RCC 7860 (cell line): ENCODE measurements at regions not wholly inside any gene's neighbourhood (a gene's known extent, or its start where the extent isn't known, plus 50 kb on each side); places are given as distances from the start of the nearest gene placed in this dataset.
"Not testable (repeated sequence)": the region's sequence is repeated elsewhere in the genome, so short reads cannot be mapped to it uniquely, and the experiment has no call there.

Experiments
- DNase-seq: peaks from one replicate; pipeline ENCODE4 v3.0.0-alpha.2; 2015; ENCODE audit warnings: low spot score
- FAIRE-seq: peaks from 2 replicates; lab custom pipeline; 2012; peaks lifted over from hg19 to GRCh38; lab: Jason Lieb, UNC

GRCh38 chr1:241447031-241447644 lies 72.4 kb downstream of the FH start:
- no peak for FAIRE-seq
- no peak for DNase-seq

DNA sequence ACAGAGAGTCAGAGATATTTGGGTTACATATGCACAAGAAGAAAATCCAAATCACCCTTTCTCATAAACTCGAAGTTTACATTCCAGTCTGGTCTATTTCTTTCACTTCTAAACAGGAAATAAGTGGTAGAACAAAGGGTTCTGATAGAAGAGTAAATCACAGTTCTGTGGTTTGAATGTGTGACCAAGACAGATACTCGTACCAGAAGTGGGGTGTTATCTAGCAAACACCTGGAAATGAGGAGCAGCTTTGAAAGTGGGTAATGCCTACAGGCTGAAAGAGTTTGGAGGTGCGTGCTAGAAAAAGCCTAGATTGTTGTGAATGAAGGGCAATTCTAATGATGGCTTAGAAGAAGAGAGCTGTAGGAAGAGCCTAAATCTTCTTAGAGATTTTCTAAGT lies 74.7 kb downstream of the FH start:
- FAIRE-seq (no peak), DNase-seq (no peak)

DNA sequence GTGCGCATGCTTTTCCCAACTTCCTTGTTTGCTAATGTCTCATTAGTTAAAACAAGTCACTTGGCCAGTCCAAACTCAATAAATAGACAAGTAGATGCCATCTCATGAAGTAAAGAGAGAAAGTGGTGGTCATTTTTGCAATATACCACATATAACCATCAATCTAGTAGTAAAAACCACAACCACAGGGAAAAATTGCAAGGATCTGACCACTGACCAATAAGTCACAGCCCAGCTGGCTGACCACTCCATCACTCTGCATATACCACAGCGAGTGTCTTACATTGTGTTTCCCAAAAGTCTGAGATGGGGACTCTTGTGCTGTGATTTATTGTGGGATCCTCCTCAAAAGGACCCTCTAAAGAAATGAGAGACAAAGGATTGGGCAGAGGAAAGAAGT lies 76.0 kb downstream of the FH start:
- FAIRE-seq (no peak), DNase-seq (no peak)

DNA sequence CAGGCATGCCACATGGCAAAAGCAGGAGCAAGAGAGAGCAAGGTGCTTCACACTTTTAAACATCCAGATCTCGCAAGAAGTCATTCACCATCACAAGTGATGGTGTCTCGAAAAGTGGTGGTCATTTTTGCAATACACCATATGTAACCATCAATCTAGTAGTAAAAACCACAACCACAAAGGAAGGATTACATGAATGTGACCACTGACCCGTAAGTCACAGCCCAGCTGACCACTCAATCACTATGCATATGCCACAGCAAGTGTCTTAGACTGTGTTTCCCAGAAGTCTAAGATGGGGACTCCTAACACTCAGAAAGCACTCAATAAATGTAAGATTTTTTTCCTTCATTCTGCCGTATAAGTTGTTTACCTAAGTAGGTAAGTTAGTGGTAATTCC lies 76.9 kb downstream of the FH start:
- no peak for DNase-seq
- no peak for FAIRE-seq

GRCh38 chr1:241440904-241441303 lies 78.7 kb downstream of the FH start:
- no peak for DNase-seq
- no peak for FAIRE-seq

GRCh38 chr1:241438686-241439085 lies 80.9 kb downstream of the FH start:
- not testable (repeated sequence) for FAIRE-seq, DNase-seq

GRCh38 chr1:241432241-241432640 lies 75.2 kb upstream of the RGS7 start:
- FAIRE-seq (no peak), DNase-seq (no peak)

GRCh38 chr1:241425091-241425490 lies 68.1 kb upstream of the RGS7 start:
- FAIRE-seq, DNase-seq: not testable (repeated sequence)

DNA sequence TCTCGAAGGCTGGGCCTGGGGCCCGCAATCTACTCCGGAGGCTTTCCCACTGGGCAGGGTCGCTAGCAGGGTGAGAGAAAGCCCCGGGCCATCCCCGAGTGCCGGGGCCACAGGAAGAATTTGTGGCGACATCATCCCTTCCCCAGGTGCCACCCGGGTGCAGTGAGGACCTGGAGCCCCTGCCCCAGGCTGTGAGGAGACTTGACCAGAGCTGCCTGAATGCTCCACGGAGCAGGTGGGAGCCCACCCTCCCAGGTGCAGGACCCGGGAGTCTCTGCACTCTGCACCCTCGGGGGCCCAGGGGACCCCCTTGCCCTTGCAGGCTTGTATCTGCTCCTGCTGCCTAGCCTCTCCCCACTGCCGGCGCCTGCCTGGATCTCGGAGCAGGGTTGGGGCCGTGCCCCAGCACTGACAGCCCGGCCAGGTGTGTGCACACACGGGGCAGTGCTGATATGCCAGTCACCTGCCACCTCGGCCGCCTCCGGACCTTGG lies 67.5 kb upstream of the RGS7 start:
- DNase-seq (no peak), FAIRE-seq (no peak)

DNA sequence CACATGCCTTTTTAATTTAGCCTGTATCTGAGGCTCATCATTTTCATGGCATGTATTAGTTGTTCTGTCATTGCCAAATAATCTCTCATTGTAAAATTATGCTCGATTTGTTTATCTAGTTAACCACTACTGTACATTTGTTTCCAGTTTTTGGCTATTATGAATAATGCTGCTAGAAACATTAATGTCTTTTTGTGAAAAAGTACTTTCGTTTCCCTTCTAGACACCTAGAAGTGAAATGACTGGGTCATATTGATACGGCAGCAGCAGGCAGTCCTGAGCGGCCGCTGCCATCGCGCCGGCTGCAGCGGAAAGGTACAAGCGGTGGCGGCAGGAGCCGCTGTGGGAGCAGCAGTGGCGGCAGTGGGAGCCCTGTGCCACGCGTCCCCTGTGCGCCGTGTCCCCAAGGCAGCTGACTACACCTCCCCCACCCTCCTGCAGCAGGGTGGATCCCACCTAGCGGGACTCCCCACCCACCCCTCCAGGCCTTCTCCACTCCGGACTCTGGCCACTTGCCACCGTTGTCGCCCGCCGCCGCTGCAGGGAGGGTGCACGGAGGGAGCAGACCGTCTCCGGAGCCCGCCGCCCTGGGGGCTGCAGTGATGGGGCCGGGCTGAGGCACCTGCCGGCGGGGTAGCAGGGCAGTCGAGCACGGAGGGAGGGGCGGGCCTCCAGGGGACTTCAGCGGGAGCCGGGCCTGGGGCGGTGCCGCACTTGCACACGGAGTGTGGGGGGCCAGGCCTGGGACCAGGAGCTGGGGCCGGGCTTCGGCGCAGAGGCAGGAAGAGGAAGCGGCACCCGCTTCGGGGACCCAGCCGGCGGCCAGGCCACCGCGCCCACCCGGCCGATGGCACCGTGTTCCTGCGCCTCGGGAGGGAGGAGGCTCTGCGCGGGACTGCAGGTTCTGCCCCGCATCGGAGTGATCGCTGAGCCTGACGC lies 66.8 kb upstream of the RGS7 start:
- no peak for DNase-seq
- no peak for FAIRE-seq

DNA sequence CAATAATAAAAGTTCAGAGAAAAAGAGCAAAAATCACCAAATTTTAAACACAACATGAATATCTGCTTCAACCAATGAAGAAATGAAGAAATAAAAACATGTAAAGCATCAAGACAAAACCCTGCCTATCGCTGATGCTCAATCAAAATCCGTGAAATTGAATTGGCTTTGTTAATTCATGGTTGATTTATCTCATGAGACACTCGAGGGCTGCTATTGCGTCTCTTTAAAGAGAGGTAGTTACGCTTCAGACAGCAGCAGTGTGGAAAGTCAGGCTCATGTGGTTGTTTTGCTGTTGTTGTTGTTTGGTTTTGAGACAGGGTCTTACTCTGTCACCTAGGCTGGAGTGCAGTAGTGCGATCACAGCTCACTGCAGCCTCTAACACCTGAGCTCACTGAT lies 65.5 kb upstream of the RGS7 start:
- no peak for DNase-seq

DNA sequence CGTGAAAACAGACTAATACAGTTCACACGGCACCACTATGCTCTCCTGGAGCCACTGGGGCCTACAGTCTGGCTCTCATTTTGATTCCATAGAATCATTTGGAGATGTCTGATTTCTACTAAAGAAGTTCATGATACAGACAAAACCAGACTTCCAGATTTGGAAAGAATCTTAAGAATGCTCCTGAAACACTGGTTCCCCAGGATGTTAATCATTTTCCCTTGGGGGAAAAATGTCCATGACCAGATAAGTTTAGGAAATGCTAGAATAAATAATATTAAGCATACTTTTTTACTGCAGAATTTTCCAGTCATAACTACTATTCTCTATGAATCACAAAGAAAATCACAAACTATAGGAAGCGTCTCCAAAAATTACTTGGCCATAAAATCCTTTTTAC lies 63.0 kb upstream of the RGS7 start:
- no peak for FAIRE-seq
- DNase-seq, result no peak

More for the DNA sequence above, 65.5 kb upstream of the RGS7 start:
- no peak for FAIRE-seq

DNA sequence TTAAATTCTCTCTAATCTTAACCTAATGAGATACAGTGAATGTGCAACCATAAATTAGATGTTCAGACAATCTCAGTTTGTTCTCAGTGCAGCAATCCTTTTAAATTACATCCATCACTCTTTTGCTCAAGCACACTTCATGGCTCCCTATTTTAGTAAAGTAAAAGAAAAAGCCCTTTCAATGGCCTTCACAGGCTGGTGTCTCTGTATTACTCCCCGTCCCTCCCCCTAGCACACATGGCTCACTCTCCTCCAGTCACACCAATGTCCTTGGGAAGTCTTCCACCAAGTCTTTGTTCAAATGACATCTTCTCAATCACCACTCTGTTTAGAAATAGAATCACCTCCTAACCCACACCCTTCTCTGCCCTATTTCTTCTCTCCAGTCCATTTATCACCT lies 60.3 kb upstream of the RGS7 start:
- FAIRE-seq, result no peak
- no peak for DNase-seq

GRCh38 chr1:241413974-241414373 lies 57.0 kb upstream of the RGS7 start:
- FAIRE-seq, result no peak
- DNase-seq, result no peak

GRCh38 chr1:241413386-241413785 lies 56.4 kb upstream of the RGS7 start:
- FAIRE-seq, result peak; percentile 20

DNA sequence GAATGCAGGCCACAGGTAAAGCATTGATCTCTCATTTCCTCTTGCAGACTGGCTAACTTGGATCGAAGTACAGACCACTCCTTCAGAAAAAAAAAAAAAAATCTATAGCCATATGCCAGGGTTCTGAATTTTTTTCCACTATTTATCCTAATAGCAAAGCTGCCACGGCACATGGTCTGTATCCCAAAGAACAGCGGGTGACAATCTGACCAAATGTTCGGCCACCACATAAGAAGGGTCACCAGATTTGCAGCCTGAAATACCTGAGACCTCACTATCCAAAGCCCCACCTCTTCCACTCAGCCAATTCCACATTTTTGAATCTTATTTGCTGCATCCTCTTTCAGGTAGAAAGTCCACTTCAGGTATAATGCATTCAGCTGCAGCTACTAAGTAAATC lies 55.6 kb upstream of the RGS7 start:
- FAIRE-seq, result no peak
- DNase-seq, result no peak

More at GRCh38 chr1:241413386-241413785, 56.4 kb upstream of the RGS7 start:
- peak; percentile 76 for DNase-seq

DNA sequence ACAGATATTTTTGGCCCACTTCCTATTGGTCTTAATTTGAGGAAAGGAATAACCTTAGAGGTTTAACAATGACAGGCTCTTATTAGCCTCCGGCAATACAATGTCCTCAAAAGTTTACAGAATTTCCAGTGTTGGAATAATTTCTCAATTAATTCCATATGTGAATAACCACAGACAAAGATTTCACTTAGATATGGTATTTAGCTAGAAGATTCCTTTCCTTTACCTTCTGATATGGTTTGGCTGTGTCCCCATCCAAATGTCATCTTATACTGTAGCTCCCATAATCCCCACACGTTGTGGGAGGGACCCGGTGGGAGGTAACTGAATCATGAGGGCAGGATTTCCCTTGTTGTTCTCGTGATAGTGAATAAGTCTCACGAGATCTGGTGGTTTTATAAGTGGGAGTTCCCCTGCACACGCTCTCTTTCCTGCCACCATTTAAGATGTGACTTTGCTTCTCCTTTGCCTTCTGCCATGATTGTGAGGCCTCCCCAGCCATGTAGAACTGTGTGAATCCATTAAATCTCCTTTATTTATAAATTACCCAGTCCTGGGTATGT lies 54.9 kb upstream of the RGS7 start:
- FAIRE-seq, result no peak
- no peak for DNase-seq

- FAIRE-seq, result peak; percentile 30
- peak; percentile 46 for DNase-seq
These were observed 54.2 kb upstream of the RGS7 start for GRCh38 chr1:241411056-241411775.

- no peak for FAIRE-seq
- no peak for DNase-seq
These were observed 51.2 kb upstream of the RGS7 start for GRCh38 chr1:241408170-241408569.
